Astrocyte of the spinal cord (primary cell): ENCODE measurements at regions not wholly inside any gene's neighbourhood (a gene's known extent, or its start where the extent isn't known, plus 50 kb on each side); places are given as distances from the start of the nearest gene placed in this dataset.
"Not testable (repeated sequence)": the region's sequence is repeated elsewhere in the genome, so short reads cannot be mapped to it uniquely, and the experiment has no call there.

Experiments used
- DNase-seq: peaks from one replicate; pipeline ENCODE4 v3.0.0; 2011; ENCODE audit warnings: low read depth, low spot score
- H3K4me3 ChIP-seq: 2 replicates; pipeline ENCODE4 v1.5.1; 2011; ENCODE audit warnings: low read depth, mild to moderate bottlenecking, low read length, moderate library complexity
- in situ Hi-C: cut with HindIII; loops from 2 replicates; pipeline ENCODE4 v1.10.0; 2017; ENCODE audit warnings: low sequenced_read_pairs
- TF ChIP-seq, protein P1 (sequence below): IDR thresholded peaks from 2 replicates; pipeline ENCODE4 v1.5.1; 2012; ENCODE audit warnings: low read depth, mild to moderate bottlenecking, low read length, inconsistent platforms

DNA sequence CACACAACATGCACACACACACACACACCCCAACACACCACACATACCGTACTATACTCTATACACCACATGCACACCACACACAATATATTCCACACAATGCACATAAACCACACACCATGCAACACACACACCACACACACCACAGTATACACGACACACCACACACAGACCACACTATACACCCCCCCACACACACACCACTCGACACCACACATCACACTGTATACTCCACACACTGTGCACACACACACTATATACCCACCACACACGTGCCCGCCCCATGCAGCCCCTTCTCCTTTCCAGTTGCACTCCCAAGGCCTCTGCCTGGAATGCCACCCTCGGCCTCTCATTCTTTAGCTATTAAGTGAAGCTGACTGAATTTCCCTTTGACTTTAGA, 148.2 kb upstream of the NOCT start:
- in situ Hi-C loops: no loop called here
- TF ChIP-seq, protein P1, sequence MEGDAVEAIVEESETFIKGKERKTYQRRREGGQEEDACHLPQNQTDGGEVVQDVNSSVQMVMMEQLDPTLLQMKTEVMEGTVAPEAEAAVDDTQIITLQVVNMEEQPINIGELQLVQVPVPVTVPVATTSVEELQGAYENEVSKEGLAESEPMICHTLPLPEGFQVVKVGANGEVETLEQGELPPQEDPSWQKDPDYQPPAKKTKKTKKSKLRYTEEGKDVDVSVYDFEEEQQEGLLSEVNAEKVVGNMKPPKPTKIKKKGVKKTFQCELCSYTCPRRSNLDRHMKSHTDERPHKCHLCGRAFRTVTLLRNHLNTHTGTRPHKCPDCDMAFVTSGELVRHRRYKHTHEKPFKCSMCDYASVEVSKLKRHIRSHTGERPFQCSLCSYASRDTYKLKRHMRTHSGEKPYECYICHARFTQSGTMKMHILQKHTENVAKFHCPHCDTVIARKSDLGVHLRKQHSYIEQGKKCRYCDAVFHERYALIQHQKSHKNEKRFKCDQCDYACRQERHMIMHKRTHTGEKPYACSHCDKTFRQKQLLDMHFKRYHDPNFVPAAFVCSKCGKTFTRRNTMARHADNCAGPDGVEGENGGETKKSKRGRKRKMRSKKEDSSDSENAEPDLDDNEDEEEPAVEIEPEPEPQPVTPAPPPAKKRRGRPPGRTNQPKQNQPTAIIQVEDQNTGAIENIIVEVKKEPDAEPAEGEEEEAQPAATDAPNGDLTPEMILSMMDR: no peak
- no peak overlapping the region for H3K4me3 ChIP-seq
- DNase-seq: no peak

DNA sequence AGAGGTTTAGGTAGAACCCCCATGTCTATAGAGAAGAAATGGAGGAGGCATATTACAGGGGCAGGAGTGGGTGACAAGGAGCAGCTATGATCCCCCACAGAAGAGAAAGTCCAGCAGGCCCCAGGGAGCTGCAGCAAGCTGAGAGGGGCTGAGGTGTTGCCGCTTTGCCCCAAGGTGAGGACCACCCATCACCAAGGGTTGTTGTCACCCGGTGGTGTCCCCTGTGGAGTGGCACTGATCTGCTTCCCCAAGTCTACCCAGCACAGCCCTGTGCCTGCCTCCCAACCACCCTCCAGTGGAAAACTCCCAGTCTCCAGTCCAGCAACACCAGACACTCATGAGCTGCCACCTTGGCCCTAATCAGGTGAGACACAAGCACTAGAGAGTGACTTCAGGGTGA, 149.3 kb upstream of the NOCT start:
- TF ChIP-seq, protein P1: no peak
- DNase-seq: no peak
- H3K4me3 ChIP-seq: no peak overlapping the region
- in situ Hi-C loops: no loop called here

DNA sequence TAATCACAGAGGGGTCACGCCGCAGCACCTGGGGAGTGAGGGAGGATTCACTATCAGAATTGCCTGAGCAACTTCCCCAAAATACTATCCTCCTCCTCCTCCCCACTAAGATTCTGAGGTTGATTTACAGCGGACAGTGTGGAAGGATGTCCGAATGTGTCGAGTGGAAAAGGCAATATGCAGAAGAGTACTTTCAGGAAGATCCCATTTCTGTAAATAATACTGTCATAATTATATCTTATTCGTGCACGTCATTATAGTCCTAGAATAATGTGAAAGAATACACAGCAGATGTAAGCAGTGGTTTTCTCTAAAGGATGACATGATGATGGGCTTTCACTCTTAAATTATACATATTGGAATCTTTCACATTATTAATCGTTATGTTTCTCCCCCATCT, 149.8 kb upstream of the NOCT start:
- TF ChIP-seq, protein P1: no peak
- in situ Hi-C loops: no loop called here

DNA sequence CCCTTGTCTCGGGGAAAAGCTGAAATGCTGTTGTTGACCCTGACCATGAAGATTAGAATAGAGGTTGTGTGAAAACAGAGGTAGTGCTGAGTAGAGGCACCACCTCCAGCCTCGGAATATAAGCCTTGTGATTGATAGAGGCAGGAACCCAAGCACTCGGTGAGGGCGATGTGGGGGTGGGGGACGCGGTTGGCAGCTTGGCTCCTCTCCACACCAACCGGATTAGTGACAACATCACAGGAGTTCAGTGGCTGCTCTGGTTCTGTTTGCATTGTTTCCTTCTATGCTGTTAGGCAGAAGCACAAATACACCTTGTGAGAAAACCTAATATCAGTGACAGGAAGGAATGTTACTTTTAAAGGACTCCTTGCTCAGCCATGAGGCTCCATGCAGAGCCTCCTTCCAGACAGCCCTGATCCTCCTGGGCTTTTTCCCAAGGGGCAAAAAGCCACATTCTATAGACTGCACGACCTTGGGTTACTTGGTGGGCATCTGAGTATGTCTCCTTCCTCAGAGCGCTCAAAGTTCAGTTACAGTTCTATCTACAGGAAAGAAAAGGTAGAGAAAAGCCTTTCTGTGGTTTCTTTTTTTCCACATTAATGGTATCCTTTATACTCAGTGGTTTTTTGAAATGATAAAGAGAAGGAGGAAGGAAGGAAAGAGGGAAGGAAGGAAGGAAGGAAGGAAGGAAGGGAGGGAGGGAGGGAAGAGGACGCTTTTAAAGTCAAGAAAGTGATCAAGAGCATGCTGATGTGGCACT, 150.4 kb upstream of the NOCT start:
- in situ Hi-C loops: no loop called here
- DNase-seq: no peak
- no peak overlapping the region for H3K4me3 ChIP-seq
- TF ChIP-seq, protein P1: no peak

More for the DNA sequence above, 149.8 kb upstream of the NOCT start:
- H3K4me3 ChIP-seq: no peak overlapping the region
- no peak for DNase-seq

DNA sequence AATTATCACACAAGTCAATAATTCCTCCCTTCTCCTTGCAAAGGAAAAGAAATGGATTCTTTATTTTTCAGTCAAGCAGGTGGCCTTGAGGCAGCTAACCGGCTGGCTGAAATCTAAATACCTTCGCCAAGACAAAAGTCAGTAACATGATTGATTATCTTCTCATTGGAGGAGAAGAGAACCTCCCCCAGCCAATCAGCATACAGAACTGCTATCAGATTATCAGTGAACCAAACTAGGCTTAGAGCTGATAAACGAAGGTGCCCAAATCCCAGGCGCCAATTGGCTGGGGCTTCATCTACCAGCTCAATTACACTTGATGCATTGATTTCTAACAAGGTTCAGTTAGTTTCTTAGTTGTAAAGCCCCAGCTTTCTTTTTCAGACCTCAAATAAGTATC, 152.4 kb upstream of the NOCT start:
- TF ChIP-seq, protein P1: no peak
- no peak for DNase-seq
- no peak overlapping the region for H3K4me3 ChIP-seq
- in situ Hi-C loops: no loop called here

DNA sequence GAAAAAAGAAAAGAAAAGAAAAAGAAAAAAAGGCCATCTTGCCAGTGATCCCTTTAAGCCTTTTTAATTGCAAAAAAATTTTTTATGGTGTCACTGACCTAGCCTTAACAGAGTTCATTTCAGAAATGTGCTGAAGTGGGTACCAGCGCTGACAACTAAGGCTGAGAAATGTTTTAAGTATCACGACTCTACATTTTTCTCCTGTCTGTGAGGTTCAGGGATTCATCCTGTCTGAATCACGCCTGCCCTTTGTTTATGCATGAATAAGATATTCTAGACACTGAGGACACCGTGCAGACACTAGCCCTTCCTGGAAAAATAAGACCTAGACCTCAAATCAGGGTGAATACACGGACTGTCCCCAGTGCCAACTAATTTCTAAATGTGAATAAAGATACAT, 154.4 kb upstream of the NOCT start:
- DNase-seq: peak; percentile 36
- in situ Hi-C loops: no loop called here
- TF ChIP-seq, protein P1: no peak
- no peak overlapping the region for H3K4me3 ChIP-seq

DNA sequence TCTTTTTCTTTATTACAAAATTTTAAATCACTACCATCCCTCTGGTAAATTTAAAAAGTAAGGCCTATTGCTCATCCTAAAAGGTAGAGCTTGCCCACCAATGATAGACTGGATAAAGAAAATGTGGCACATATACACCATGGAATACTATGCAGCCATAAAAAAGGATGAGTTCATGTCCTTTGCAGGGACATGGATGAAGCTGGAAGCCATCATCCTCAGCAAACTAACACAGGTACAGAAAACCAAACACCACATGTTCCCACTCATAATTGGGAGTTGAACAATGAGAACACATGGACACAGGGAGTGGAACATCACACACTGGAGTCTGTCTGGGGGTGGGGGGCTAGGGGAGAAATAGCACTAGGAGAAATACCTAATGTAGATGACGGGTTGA, 155.2 kb upstream of the NOCT start:
- DNase-seq, H3K4me3 ChIP-seq, in situ Hi-C loops: not testable (repeated sequence)
